ENCODE measurements at regions not wholly inside any gene's neighbourhood (a gene's known extent, or its start where the extent isn't known, plus 50 kb on each side); places are given as distances from the start of the nearest gene placed in this dataset.

DNA sequence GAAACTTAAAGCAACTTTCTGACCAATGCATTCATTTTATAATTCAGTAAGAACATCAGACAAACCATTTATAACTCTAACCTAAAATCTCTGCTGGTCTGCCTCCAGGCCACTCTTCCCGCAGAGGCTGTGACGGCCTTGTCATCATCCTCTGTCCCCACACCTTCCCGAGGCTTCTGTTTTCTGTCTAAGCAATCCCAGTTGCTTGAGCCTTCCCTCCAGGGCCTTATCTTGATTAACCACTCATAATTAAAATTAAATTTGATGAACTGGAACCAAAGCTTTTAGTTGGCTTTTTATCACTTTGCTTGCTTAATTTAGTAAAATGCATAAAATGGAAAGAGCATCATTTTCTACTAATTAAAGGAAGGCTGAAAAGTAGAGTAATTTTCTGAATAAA, 312.4 kb downstream of the DIRAS2 start (continued):
- no peak for TF ChIP-seq ZNF274 (IDR thresholded peaks at IDR 0.05; ENCODE audit: borderline replicate concordance, extremely low read depth, low read length)
- TF ChIP-seq EZH2 (IDR thresholded peaks at IDR 0.05; ENCODE audit: low read depth, low read length, severe bottlenecking): no peak
- no peak for TF ChIP-seq BCL11A (IDR thresholded peaks at IDR 0.05; ENCODE audit: low read depth in 2 of 2, low read length in 2 of 2)
- TF ChIP-seq MAFK (IDR thresholded peaks at IDR 0.05; ENCODE audit: low read depth, low read length): no peak

Measured in H1 (cell line).